GM21515 (cell line): ENCODE measurements at regions not wholly inside any gene's neighbourhood (a gene's known extent, or its start where the extent isn't known, plus 50 kb on each side); places are given as distances from the start of the nearest gene placed in this dataset.
"Not testable (repeated sequence)": the region's sequence is repeated elsewhere in the genome, so short reads cannot be mapped to it uniquely, and the experiment has no call there.

Experiments
- ATAC-seq: cut with Tn5 transposase; IDR thresholded peaks from one replicate; pipeline ENCODE4 v1.9.1; 2021; ENCODE audit not compliant: unreplicated experiment

GRCh38 chr5:74407701-74408100, 232.8 kb downstream of the ENC1 start:
- ATAC-seq = no peak

- ATAC-seq = no peak
Observed at GRCh38 chr5:74406844-74407243, 233.7 kb downstream of the ENC1 start.

DNA sequence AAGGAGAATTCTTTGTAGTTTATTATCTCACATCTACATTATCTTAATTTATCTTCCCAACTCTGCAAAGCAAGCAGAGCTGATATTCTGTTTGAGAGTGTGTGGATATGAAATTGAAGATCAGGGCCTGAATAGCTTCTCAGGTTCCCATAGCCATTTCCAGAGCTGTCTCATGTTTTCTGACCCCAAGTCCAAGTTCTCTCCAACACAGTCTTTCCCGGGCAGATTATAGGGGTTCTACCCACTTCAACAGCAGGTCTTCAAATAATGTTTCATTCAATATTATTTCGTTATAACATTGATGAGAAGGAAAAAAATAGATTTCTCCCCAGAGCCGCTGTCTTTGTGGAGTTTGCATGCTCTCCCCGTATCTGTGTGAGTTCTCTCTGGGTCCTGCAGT, 234.9 kb downstream of the ENC1 start:
- ATAC-seq = no peak

DNA sequence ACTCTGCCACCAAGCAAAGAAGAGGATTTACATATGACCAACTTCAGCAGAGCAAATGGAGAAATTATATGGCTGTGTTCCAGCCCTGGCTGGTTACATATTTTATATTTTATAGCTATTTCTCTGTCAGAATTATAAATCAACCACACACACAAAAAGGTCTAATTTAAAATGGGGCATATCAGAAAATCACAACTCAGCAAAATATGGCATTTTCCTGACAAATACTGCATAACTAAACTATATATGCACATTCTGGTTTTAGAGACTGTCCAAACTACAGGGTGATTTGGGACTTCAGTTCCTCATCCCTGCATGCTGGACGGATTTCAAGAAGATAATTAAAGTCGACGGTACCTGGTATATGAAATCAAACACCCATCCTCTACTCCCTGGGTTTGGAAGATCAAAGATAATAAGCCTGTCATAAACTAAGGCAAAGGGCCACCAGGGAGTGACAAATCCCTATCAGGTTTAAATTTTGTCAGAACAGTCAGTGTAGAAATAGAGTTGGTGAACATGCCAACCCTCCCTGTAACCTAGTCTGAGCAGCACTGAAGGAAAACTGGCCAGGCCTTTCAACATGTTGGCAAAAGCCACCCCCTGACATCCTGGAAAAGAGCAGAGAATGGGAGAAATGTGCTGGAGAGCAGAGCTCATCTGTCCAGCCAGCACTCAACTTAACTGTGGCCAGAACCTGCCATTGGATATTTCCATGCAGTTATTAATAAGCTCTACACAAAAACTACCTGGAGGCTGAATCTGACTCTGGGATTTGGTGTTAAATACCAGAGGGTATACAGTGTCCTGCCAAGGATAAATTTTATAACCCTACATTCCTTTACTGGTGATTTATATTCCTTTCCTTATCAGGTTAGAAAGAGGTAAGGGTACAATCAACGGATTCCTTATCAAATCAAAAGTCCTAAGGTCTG, 235.7 kb downstream of the ENC1 start:
- ATAC-seq = no peak

GRCh38 chr5:74403771-74404170, 236.8 kb downstream of the ENC1 start:
- no peak for ATAC-seq

GRCh38 chr5:74402553-74402952, 238.0 kb downstream of the ENC1 start:
- no peak for ATAC-seq

GRCh38 chr5:74401946-74402320, 238.6 kb downstream of the ENC1 start:
- no peak for ATAC-seq

GRCh38 chr5:74401281-74401945, 239.1 kb downstream of the ENC1 start:
- no peak for ATAC-seq

DNA sequence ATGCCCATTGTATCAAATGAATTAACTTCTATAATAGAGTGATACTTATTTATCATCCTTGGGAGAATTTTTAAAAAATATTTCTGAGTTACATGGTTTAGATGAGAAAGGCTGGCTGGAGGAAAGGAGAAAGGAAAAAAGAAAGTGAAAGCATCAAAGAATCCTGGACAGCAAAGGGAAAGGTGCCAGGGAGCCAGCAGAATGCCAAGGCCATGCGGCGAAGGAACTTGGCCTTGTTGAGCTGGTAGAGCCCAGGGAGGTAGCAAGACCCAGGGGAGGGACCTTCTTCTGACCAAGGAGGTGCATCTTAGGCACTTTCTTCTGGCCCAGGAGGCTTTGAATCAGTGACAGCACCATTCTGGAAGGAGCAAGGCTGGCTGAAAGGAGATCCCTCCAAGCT, 240.5 kb downstream of the ENC1 start:
- ATAC-seq = no peak

DNA sequence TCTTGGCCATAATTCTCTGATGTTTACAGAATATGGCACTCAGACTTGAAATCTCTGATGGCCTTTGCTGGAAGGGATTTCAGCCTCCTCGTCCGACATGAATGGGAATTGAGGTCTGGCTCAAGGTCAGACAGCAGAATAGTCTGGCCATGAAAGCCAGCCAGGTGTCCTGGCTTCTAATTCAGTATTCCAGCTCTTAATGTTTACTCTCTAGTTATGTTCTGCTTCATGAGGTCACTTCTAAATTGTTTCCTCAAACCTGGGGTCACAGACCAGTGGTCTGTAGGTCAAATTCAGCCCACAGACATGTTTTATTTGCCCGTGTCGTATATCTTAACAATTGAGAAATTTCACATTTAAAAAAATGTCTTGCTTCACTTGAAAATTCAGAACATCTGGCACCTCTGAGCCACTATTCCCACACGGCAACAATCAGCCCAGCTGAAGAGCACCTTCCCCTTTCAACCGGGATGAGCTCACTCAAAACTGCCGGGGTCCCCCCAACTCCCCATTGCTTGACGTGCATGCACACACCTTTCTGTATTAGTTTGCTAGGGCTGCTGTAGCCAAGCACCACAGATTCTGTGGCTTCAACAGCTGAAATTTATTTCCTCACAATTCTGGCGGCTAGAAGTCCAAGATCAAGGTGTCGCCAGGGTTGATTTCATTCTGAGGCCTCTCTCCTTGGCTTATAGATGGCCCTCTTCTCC, 243.5 kb downstream of the ENC1 start:
- ATAC-seq = no peak

DNA sequence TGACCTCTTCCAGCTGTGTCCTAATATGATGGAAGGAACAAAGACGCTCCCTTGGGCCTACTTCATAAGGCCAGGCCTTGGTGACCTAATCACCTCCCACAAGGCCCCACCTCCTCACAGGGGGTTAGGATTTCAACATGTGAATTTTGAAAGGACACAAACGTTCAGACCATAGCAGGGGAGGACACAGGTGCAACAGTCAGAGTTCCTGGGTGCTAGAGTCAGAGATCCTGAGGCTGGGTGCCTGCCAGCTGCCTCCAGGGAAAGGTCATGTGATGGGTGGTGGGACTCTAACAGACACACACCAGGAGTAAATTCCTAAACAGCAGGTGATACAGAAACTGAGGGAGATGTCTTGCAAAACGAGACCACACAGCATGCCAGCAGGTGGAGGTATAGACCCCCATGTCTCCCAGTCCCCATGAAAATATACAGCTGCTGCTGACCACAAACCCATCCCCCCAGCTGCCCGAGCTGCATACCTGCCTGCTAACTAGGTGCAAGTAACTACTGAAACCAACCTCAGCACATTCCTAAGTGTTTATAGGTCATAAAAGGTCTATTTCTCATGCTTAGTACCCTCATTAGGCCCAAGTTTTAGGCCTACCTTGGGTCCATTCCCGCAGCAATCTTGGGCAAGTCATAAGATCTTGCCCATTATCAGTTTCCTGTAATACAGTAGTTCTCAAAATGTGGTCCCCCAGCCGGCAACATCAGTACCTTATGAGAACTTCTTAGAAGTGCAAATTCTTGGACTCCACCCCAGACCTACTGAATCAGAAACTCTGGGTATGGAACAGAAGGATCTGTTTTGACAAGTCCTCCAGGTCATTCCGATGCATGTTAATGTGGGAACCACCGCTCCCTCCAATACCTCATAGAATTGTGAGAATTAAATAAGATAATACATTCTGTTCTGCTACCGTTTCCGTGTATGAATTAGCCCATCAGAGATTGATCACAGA, 245.3 kb downstream of the ENC1 start:
- no peak for ATAC-seq

- no peak for ATAC-seq
Observed at GRCh38 chr5:74394528-74394915, 246.0 kb downstream of the ENC1 start.

GRCh38 chr5:74393943-74394342, 246.6 kb downstream of the ENC1 start:
- ATAC-seq = no peak

- no peak for ATAC-seq
Observed at GRCh38 chr5:74392711-74393351, 247.7 kb downstream of the ENC1 start.

DNA sequence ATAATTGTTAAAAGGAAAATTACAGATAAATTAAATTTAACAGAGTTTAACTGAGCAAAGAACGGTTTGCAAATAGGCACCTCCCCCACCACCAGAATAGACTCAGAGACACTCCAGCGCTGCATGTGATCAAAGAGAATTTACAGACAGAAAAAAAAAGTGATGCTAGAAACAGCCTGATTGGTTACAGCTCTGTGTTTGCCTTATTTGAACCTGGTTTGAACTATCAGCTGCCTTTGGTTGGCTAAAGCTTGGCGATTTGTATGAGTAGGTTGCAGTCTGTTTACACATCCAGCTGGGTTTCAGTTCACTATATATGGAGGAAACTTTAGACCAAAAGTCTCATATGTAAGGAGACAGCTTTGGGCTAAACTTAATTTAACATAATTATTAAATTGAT, 249.1 kb downstream of the ENC1 start:
- no peak for ATAC-seq

DNA sequence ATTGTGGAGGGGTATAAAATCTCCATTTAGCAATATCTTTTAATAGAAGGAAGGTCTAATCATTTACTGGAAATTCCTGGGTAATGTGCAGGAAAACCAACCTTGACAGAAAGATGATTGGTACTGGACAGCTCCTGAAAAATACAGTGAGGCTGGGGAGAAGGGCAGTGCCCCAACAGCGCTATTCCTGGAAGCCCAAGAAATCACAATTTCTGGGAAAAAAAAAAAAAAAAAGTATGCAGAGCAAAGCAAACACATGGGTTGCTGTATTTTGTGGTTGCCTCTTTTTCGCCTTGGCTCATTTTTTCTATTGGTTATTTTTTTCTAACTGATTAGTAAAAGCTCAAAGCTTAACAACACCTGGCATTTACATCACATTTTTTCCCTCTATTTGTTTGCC, 249.7 kb downstream of the ENC1 start:
- ATAC-seq = no peak

GRCh38 chr5:74390306-74390637, 250.3 kb downstream of the ENC1 start:
- no peak for ATAC-seq

GRCh38 chr5:74389531-74390305, 250.8 kb downstream of the ENC1 start:
- no peak for ATAC-seq

DNA sequence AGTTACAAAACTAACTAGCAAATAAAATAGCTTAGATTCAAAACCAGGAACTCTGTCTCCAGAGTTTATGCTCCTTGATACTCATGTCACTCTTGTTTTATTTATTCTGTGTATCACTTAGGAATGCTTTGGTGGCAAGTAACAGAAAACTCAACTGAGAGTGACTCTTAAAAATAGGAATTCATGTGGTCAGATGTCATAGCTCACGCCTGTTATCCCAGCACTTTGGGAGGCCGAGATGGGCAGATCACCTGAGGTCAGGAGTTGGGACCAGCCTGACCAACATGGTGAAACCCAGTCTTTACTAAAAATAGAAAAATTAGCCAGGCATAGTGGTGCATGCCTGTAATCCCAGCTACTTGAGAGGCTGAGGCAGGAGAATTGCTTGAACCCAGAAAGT, 252.1 kb downstream of the ENC1 start:
- ATAC-seq = not testable (repeated sequence)
